HEK293 (cell line): ENCODE measurements at regions not wholly inside any gene's neighbourhood (a gene's known extent, or its start where the extent isn't known, plus 50 kb on each side); places are given as distances from the start of the nearest gene placed in this dataset.

ENCODE experiments used
- ATF2 ChIP-seq: fragments of 450-650 bp; formaldehyde crosslinking; IDR thresholded peaks from 2 replicates; pipeline ENCODE4 v1.5.1; 2016; ENCODE audit warnings: missing biosample characterization, missing genetic modification characterization, low read depth
- BCL11A ChIP-seq: fragments of 450-650 bp; formaldehyde crosslinking; IDR thresholded peaks from 2 replicates; pipeline ENCODE4 v1.5.1; 2016; ENCODE audit warnings: low read depth, missing biosample characterization, missing genetic modification characterization
- BCL11B ChIP-seq: fragments of 450-650 bp; formaldehyde crosslinking; IDR thresholded peaks from 2 replicates; pipeline ENCODE4 v1.5.1; 2016; ENCODE audit warnings: low read depth, missing biosample characterization, missing genetic modification characterization
- FEZF1 ChIP-seq: fragments of 450-650 bp; formaldehyde crosslinking; IDR thresholded peaks from 2 replicates; pipeline ENCODE4 v1.5.1; 2016; ENCODE audit warnings: missing biosample characterization, missing genetic modification characterization
- IKZF3 ChIP-seq: fragments of 450-650 bp; IDR thresholded peaks from 2 replicates; pipeline ENCODE4 v1.5.0; 2018; ENCODE audit warnings: missing biosample characterization, mild to moderate bottlenecking, missing genetic modification characterization, moderate library complexity
- INSM2 ChIP-seq: fragments of 450-650 bp; formaldehyde crosslinking; IDR thresholded peaks from 2 replicates; pipeline ENCODE4 v1.5.1; 2016; ENCODE audit warnings: missing biosample characterization, missing genetic modification characterization
- OSR2 ChIP-seq: fragments of 450-650 bp; formaldehyde crosslinking; IDR thresholded peaks from 2 replicates; pipeline ENCODE4 v1.5.1; 2016; ENCODE audit warnings: missing biosample characterization, missing genetic modification characterization
- OVOL3 ChIP-seq: fragments of 450-650 bp; formaldehyde crosslinking; IDR thresholded peaks from 2 replicates; pipeline ENCODE4 v1.5.1; 2016; ENCODE audit warnings: missing biosample characterization, missing genetic modification characterization
- PRDM1 ChIP-seq: fragments of 450-650 bp; formaldehyde crosslinking; IDR thresholded peaks from 2 replicates; pipeline ENCODE4; 2016; ENCODE audit warnings: missing biosample characterization, missing genetic modification characterization
- PRDM6 ChIP-seq: fragments of 450-650 bp; formaldehyde crosslinking; IDR thresholded peaks from 2 replicates; pipeline ENCODE4 v1.5.1; 2017; ENCODE audit warnings: missing biosample characterization, missing genetic modification characterization
- REPIN1 ChIP-seq: fragments of 450-650 bp; formaldehyde crosslinking; IDR thresholded peaks from 2 replicates; pipeline ENCODE4 v1.5.1; 2017; ENCODE audit warnings: missing biosample characterization, missing genetic modification characterization, low read depth
- TCF7L2 ChIP-seq: IDR thresholded peaks from 2 replicates; pipeline ENCODE4 v1.6.1; 2011; ENCODE audit warnings: low read depth, mild to moderate bottlenecking, inconsistent platforms, low read length, moderate library complexity, borderline replicate concordance
- ZBTB1 ChIP-seq: fragments of 450-650 bp; formaldehyde crosslinking; IDR thresholded peaks from 2 replicates; pipeline ENCODE4 v1.5.1; 2016; ENCODE audit warnings: missing biosample characterization, missing genetic modification characterization
- ZBTB17 ChIP-seq: fragments of 450-650 bp; formaldehyde crosslinking; IDR thresholded peaks from 2 replicates; pipeline ENCODE4 v1.5.1; 2016; ENCODE audit warnings: missing biosample characterization, missing genetic modification characterization
- ZBTB44 ChIP-seq: fragments of 450-650 bp; IDR thresholded peaks from 2 replicates; pipeline ENCODE4 v1.5.1; 2018; ENCODE audit warnings: missing biosample characterization, mild to moderate bottlenecking, missing genetic modification characterization
- ZBTB8A ChIP-seq: fragments of 450-650 bp; formaldehyde crosslinking; IDR thresholded peaks from 2 replicates; pipeline ENCODE4 v1.5.1; 2016; ENCODE audit warnings: missing biosample characterization, missing genetic modification characterization
- ZEB2 ChIP-seq: fragments of 450-650 bp; formaldehyde crosslinking; IDR thresholded peaks from 2 replicates; pipeline ENCODE4 v1.5.1; 2016; ENCODE audit warnings: missing biosample characterization, missing genetic modification characterization
- ZNF112 ChIP-seq: fragments of 450-650 bp; formaldehyde crosslinking; IDR thresholded peaks from 2 replicates; pipeline ENCODE4 v1.5.0; 2017; ENCODE audit warnings: missing biosample characterization, missing genetic modification characterization
- ZNF174 ChIP-seq: fragments of 450-650 bp; formaldehyde crosslinking; IDR thresholded peaks from 2 replicates; pipeline ENCODE4 v1.5.0; 2017; ENCODE audit warnings: missing biosample characterization, mild to moderate bottlenecking, missing genetic modification characterization
- ZNF19 ChIP-seq: fragments of 450-650 bp; formaldehyde crosslinking; IDR thresholded peaks from 2 replicates; pipeline ENCODE4; 2016; ENCODE audit warnings: missing biosample characterization, missing genetic modification characterization, low read depth
- ZNF2 ChIP-seq: fragments of 450-650 bp; formaldehyde crosslinking; IDR thresholded peaks from 2 replicates; pipeline ENCODE4 v1.5.1; 2016; ENCODE audit warnings: missing biosample characterization, missing genetic modification characterization
- ZNF24 ChIP-seq: fragments of 450-650 bp; formaldehyde crosslinking; IDR thresholded peaks from 2 replicates; pipeline ENCODE4 v1.5.1; 2016; ENCODE audit warnings: missing biosample characterization, missing genetic modification characterization
- ZNF324 ChIP-seq: fragments of 450-650 bp; formaldehyde crosslinking; IDR thresholded peaks from 2 replicates; pipeline ENCODE4 v1.5.1; 2016; ENCODE audit warnings: missing biosample characterization, missing genetic modification characterization
- ZNF404 ChIP-seq: fragments of 450-650 bp; formaldehyde crosslinking; IDR thresholded peaks from 2 replicates; pipeline ENCODE4 v1.5.1; 2017; ENCODE audit warnings: missing biosample characterization, missing genetic modification characterization
- ZNF558 ChIP-seq: fragments of 450-650 bp; formaldehyde crosslinking; IDR thresholded peaks from 2 replicates; pipeline ENCODE4 v1.5.1; 2016; ENCODE audit warnings: missing biosample characterization, missing genetic modification characterization
- ZNF596 ChIP-seq: fragments of 450-650 bp; IDR thresholded peaks from 2 replicates; pipeline ENCODE4 v1.5.0; 2018; ENCODE audit warnings: missing biosample characterization, mild to moderate bottlenecking, missing genetic modification characterization, moderate library complexity
- ZNF654 ChIP-seq: fragments of 450-650 bp; formaldehyde crosslinking; IDR thresholded peaks from 2 replicates; pipeline ENCODE4 v1.5.1; 2016; ENCODE audit warnings: low read depth, missing biosample characterization, missing genetic modification characterization
- ZNF692 ChIP-seq: fragments of 450-650 bp; formaldehyde crosslinking; IDR thresholded peaks from 2 replicates; pipeline ENCODE4 v1.5.1; 2016; ENCODE audit warnings: missing biosample characterization, missing genetic modification characterization
- ZNF791 ChIP-seq: fragments of 450-650 bp; formaldehyde crosslinking; IDR thresholded peaks from 2 replicates; pipeline ENCODE4 v1.5.1; 2016; ENCODE audit warnings: missing biosample characterization, missing genetic modification characterization
- ZSCAN30 ChIP-seq: fragments of 450-650 bp; IDR thresholded peaks from 2 replicates; pipeline ENCODE4 v1.5.1; 2018; ENCODE audit warnings: missing biosample characterization, mild to moderate bottlenecking, missing genetic modification characterization, moderate library complexity
- ZXDB ChIP-seq: fragments of 450-650 bp; formaldehyde crosslinking; IDR thresholded peaks from 2 replicates; pipeline ENCODE4 v1.5.1; 2016; ENCODE audit warnings: missing biosample characterization, missing genetic modification characterization
- TF ChIP-seq, protein P1 (sequence below): fragments of 450-650 bp; formaldehyde crosslinking; IDR thresholded peaks from 2 replicates; pipeline ENCODE4 v1.5.1; 2016; ENCODE audit warnings: missing biosample characterization, missing genetic modification characterization

- peak; percentile 95 for TF ChIP-seq IKZF3 (tag by site-specific recombination)
- peak; percentile 87 for TF ChIP-seq ZEB2 (tag by site-specific recombination)
- TF ChIP-seq ZBTB17 = peak; percentile 65
- peak; percentile 84 for TF ChIP-seq ZBTB44 (tag by site-specific recombination)
- peak; percentile 85; the same call in 1 of the 2 replicates for TF ChIP-seq OSR2 (tag by site-specific recombination)
- no peak for TF ChIP-seq ZNF404 (tag by site-specific recombination)
- TF ChIP-seq, protein P1, sequence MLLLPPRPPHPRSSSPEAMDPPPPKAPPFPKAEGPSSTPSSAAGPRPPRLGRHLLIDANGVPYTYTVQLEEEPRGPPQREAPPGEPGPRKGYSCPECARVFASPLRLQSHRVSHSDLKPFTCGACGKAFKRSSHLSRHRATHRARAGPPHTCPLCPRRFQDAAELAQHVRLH (tag by site-specific recombination) = peak; percentile 92; the same call in 1 of the 2 replicates
- TF ChIP-seq PRDM1 (tag by site-specific recombination) = no peak
- TF ChIP-seq ZSCAN30 = peak; percentile 96
- peak; percentile 73; the same call in 1 of the 2 replicates for TF ChIP-seq ATF2 (tag by site-specific recombination)
- peak; percentile 93 for TF ChIP-seq BCL11B (tag by site-specific recombination)
- TF ChIP-seq INSM2 (tag by site-specific recombination) = 0 out of 2 replicates have a peak, but pooled peaks have one; percentile 59
- TF ChIP-seq BCL11A (tag by site-specific recombination) = peak; percentile 66; the same call in 1 of the 2 replicates
- TF ChIP-seq ZNF2 = peak; percentile 64; the same call in 1 of the 2 replicates
- TF ChIP-seq ZBTB8A (tag by site-specific recombination) = peak; percentile 80
- peak; percentile 39; the same call in 1 of the 2 replicates for TF ChIP-seq TCF7L2
- TF ChIP-seq PRDM6 (tag by site-specific recombination) = peak; percentile 100
- no peak for TF ChIP-seq REPIN1 (tag by site-specific recombination)
- peak; percentile 32; the same call in 1 of the 2 replicates for TF ChIP-seq ZNF558 (tag by site-specific recombination)
- TF ChIP-seq ZNF112 (tag by site-specific recombination) = no peak
- TF ChIP-seq ZBTB1 (tag by site-specific recombination) = peak; percentile 79; the same call in 1 of the 2 replicates
- TF ChIP-seq ZNF324 (tag by site-specific recombination) = no peak
- TF ChIP-seq ZNF596 (tag by site-specific recombination) = peak; percentile 62
- TF ChIP-seq ZNF174 (tag by site-specific recombination) = no peak
- TF ChIP-seq ZNF791 (tag by site-specific recombination) = no peak
- peak; percentile 78 for TF ChIP-seq ZNF24 (tag by site-specific recombination)
- TF ChIP-seq ZNF692 (tag by site-specific recombination) = 0 out of 2 replicates have a peak, but pooled peaks have one; percentile 26
- TF ChIP-seq OVOL3 (tag by site-specific recombination) = peak; percentile 89
- peak; percentile 79; the same call in 1 of the 2 replicates for TF ChIP-seq ZXDB (tag by site-specific recombination)
- no peak for TF ChIP-seq ZNF19 (tag by site-specific recombination)
- peak; percentile 95 for TF ChIP-seq FEZF1 (tag by site-specific recombination)
- no peak for TF ChIP-seq ZNF654 (tag by site-specific recombination)
These were observed 176.1 kb downstream of the TM9SF2 start (continued) for GRCh38 chr13:99677116-99677951.
